CD14-positive monocyte (primary cell): ENCODE measurements at regions not wholly inside any gene's neighbourhood (a gene's known extent, or its start where the extent isn't known, plus 50 kb on each side); places are given as distances from the start of the nearest gene placed in this dataset.

Source experiments
- DNase-seq, 3 donors: peaks; one replicate each; pipeline ENCODE4 v3.0.0-alpha.2; 2011 to 2022
- H2AFZ ChIP-seq: 2 replicates; pipeline ENCODE4 v1.6.0; 2012; ENCODE audit warnings: mild to moderate bottlenecking, low read depth, low read length, inconsistent platforms; ENCODE audit not compliant: insufficient read depth, poor library complexity, severe bottlenecking
- H3K27ac ChIP-seq, 2 donors: 1 replicate in 1 of 2; 2 replicates in 1 of 2; pipeline ENCODE4 v1.5.1; 2012 to 2013; ENCODE audit warnings: low read length in 2 of 2, control low read depth in 1 of 2, inconsistent platforms in 1 of 2, low read depth in 1 of 2, mild to moderate bottlenecking in 1 of 2
- H3K27me3 ChIP-seq, 2 donors: one replicate each; pipeline versions ENCODE4 v1.6.0 to v1.6.1; 2011 to 2013; ENCODE audit warnings: low read length in 2 of 2; ENCODE audit not compliant: control insufficient read depth in 2 of 2, insufficient read depth in 2 of 2
- H3K36me3 ChIP-seq, 2 donors: replicated peaks in 1 of 2; 1 replicate in 1 of 2; 2 replicates in 1 of 2; pipeline versions ENCODE4 v1.5.1 to v1.6.1; 2012 to 2013; ENCODE audit warnings: low read length in 2 of 2, control low read depth in 1 of 2, inconsistent platforms in 1 of 2, mild to moderate bottlenecking in 1 of 2; ENCODE audit not compliant: insufficient read depth in 2 of 2, control insufficient read depth in 1 of 2
- H3K4me1 ChIP-seq, 2 donors: 1 replicate in 1 of 2; 2 replicates in 1 of 2; pipeline versions ENCODE4 v1.5.1 to v1.6.1; 2012 to 2013; ENCODE audit warnings: low read length in 2 of 2, control low read depth in 1 of 2, inconsistent platforms in 1 of 2, mild to moderate bottlenecking in 1 of 2, moderate library complexity in 1 of 2; ENCODE audit not compliant: insufficient read depth in 2 of 2, control insufficient read depth in 1 of 2
- H3K4me2 ChIP-seq: replicated peaks from 2 replicates; pipeline ENCODE3; 2012; ENCODE audit warnings: low read length, moderate library complexity, mild to moderate bottlenecking; ENCODE audit not compliant: poor library complexity, severe bottlenecking; ENCODE audit errors: extremely low read depth
- H3K4me3 ChIP-seq, 3 experiments: fragments of 200-600 bp in 1 of 3; sonication (generic) in 1 of 3; replicated peaks in 1 of 3; 1 replicate in 2 of 3; 2 replicates in 1 of 3; pipeline ENCODE4 v1.5.1; 2011 to 2013; ENCODE audit warnings: low read length in 3 of 3, mild to moderate bottlenecking in 3 of 3, control low read depth in 2 of 3, low read depth in 2 of 3, inconsistent platforms in 1 of 3, moderate library complexity in 1 of 3
- H3K79me2 ChIP-seq: 2 replicates; pipeline ENCODE4 v1.6.0; 2012; ENCODE audit warnings: mild to moderate bottlenecking, control low read depth, inconsistent platforms, low read length, moderate library complexity; ENCODE audit not compliant: insufficient read depth
- H3K9ac ChIP-seq: 2 replicates; pipeline ENCODE4 v1.6.0; 2017; ENCODE audit warnings: low read length, mild to moderate bottlenecking; ENCODE audit not compliant: insufficient read depth, poor library complexity, severe bottlenecking
- H3K9me3 ChIP-seq, 2 donors: replicated peaks in 1 of 2; 1 replicate in 1 of 2; 2 replicates in 1 of 2; pipeline versions ENCODE4 v1.5.1 to v1.6.1; 2012 to 2013; ENCODE audit warnings: low read length in 2 of 2, control low read depth in 1 of 2; ENCODE audit not compliant: control insufficient read depth in 1 of 2, insufficient read depth in 1 of 2
- H4K20me1 ChIP-seq: 2 replicates; pipeline ENCODE4 v1.6.0; 2012; ENCODE audit warnings: mild to moderate bottlenecking, low read length, control low read depth, moderate library complexity; ENCODE audit not compliant: insufficient read depth
- H3K27ac Mint-ChIP-seq, 7 donors: one replicate each; pipeline ENCODE4 v1.8.0; 2020; ENCODE audit warnings: mild to moderate bottlenecking in 7 of 7, mixed read lengths in 7 of 7, moderate library complexity in 6 of 7, inconsistent platforms in 2 of 7
- H3K27me3 Mint-ChIP-seq, 3 donors: one replicate each; pipeline ENCODE4 v1.8.0; 2021 to 2022; ENCODE audit warnings: low read depth in 3 of 3, mild to moderate bottlenecking in 3 of 3, mixed read lengths in 3 of 3, moderate library complexity in 3 of 3, inconsistent platforms in 1 of 3
- H3K36me3 Mint-ChIP-seq, 2 donors: one replicate each; pipeline ENCODE4 v1.8.0; 2020; ENCODE audit warnings: mixed read lengths in 2 of 2, inconsistent platforms in 1 of 2, mild to moderate bottlenecking in 1 of 2
- H3K4me1 Mint-ChIP-seq: one replicate; pipeline ENCODE4 v1.8.0; 2020; ENCODE audit warnings: mild to moderate bottlenecking, mixed read lengths
- H3K4me3 Mint-ChIP-seq, 2 donors: one replicate each; pipeline ENCODE4 v1.8.0; 2020; ENCODE audit warnings: mild to moderate bottlenecking in 2 of 2, mixed read lengths in 2 of 2, moderate library complexity in 1 of 2
- H3K9me3 Mint-ChIP-seq, 7 donors: one replicate each; pipeline ENCODE4 v1.8.0; 2020 to 2022; ENCODE audit warnings: mixed read lengths in 7 of 7, mild to moderate bottlenecking in 6 of 7, moderate library complexity in 6 of 7, inconsistent platforms in 2 of 7
- CTCF ChIP-seq: fragments of 200-600 bp; IDR thresholded peaks from one replicate; pipeline ENCODE4 v1.8.0; 2022; ENCODE audit warnings: antibody characterized with exemption, mild to moderate bottlenecking
- WGBS: methylation state at CpG from one replicate; pipeline ENCODE4 v1.1.5; 2013; ENCODE audit warnings: missing lambda C conversion rate; ENCODE audit not compliant: insufficient coverage; 5-methylcytosine and 5-hydroxymethylcytosine counted together
- intact Hi-C, 2 donors: fragments of 100-400 bp; cut with micrococcal nuclease; formaldehyde crosslinking; loops; one replicate each; pipeline versions ENCODE4 v1.15.0 to v1.15.1; 2023

GRCh38 chr2:118706371-118706770 is 141.1 kb downstream of the EN1 start:
- no peak overlapping the region for H3K27ac Mint-ChIP-seq
- intact Hi-C loops: no loop called here
- no peak for TF ChIP-seq CTCF
- no peak overlapping the region for H3K9ac ChIP-seq
- H3K36me3 ChIP-seq: no peaks in the 10 kb centered on the region
- no peaks in the 10 kb centered on the region for H3K36me3 Mint-ChIP-seq
- H3K27ac ChIP-seq: no peak overlapping the region
- H3K4me1 Mint-ChIP-seq: no peaks in the 10 kb centered on the region
- no peaks in the 10 kb centered on the region for H3K27me3 ChIP-seq
- WGBS: 87% methylated on average over 3 of the region's 4 CpGs
- no peaks in the 10 kb centered on the region for H4K20me1 ChIP-seq
- peaks cover 0 to 2% (median under 1%) of the 10 kb centered on the region in 7 donors for H3K9me3 Mint-ChIP-seq
- H3K4me2 ChIP-seq: no peak overlapping the region
- H3K27me3 Mint-ChIP-seq: peaks cover 0 to 6% (median 3%) of the 10 kb centered on the region in 3 donors
- H3K9me3 ChIP-seq: no peaks in the 10 kb centered on the region
- no peaks in the 10 kb centered on the region for H3K4me1 ChIP-seq
- no peak for DNase-seq
- no peak overlapping the region for H2AFZ ChIP-seq
- H3K4me3 ChIP-seq: no peak overlapping the region
- H3K4me3 Mint-ChIP-seq: no peak overlapping the region
- H3K79me2 ChIP-seq: no peaks in the 10 kb centered on the region

GRCh38 chr2:118705032-118705431 is 142.4 kb downstream of the EN1 start:
- Mint-ChIP-seq H3K36me3 (no peaks in the 10 kb centered on the region), H3K4me3 (no peak overlapping the region), H3K4me1 (no peaks in the 10 kb centered on the region), H3K27ac (peak overlapping the region in 1 of 7 donors; percentile 20), H3K27me3 (peaks cover 2 to 5% (median 3%) of the 10 kb centered on the region in 3 donors), H3K9me3 (peaks cover 0 to 6% (median 2%) of the 10 kb centered on the region in 7 donors)
- Histone ChIP-seq H3K9me3 (no peaks in the 10 kb centered on the region), H3K4me2 (no peak overlapping the region), H3K4me3 (no peak overlapping the region), H3K4me1 (no peaks in the 10 kb centered on the region), H2AFZ (no peak overlapping the region), H3K27me3 (no peaks in the 10 kb centered on the region), H3K27ac (no peak overlapping the region), H3K36me3 (no peaks in the 10 kb centered on the region), H3K79me2 (no peaks in the 10 kb centered on the region), H4K20me1 (no peaks in the 10 kb centered on the region), H3K9ac (no peak overlapping the region)
- intact Hi-C loops: no loop called here
- no peak for TF ChIP-seq CTCF
- no peak for DNase-seq
- no CpG with 5 or more reads among the region's 1 CpG for WGBS
